Osteocyte (in vitro differentiated cells): ENCODE measurements at regions not wholly inside any gene's neighbourhood (a gene's known extent, or its start where the extent isn't known, plus 50 kb on each side); places are given as distances from the start of the nearest gene placed in this dataset.

Experiments used
- DNase-seq: peaks from one replicate; pipeline ENCODE4 v3.0.0; 2021; ENCODE audit warnings: mixed read lengths; ENCODE audit not compliant: unreplicated experiment; ENCODE audit errors: extremely low spot score
- H3K27ac Mint-ChIP-seq: one replicate; pipeline ENCODE4 v1.8.0; 2021; ENCODE audit warnings: mild to moderate bottlenecking, mixed read lengths; ENCODE audit not compliant: unreplicated experiment
- H3K27me3 Mint-ChIP-seq: one replicate; pipeline ENCODE4 v1.8.0; 2021; ENCODE audit warnings: mixed read lengths; ENCODE audit not compliant: unreplicated experiment
- H3K36me3 Mint-ChIP-seq: one replicate; pipeline ENCODE4 v1.8.0; 2021; ENCODE audit warnings: mixed read lengths; ENCODE audit not compliant: unreplicated experiment
- H3K4me1 Mint-ChIP-seq: one replicate; pipeline ENCODE4 v1.8.0; 2021; ENCODE audit warnings: mixed read lengths; ENCODE audit not compliant: unreplicated experiment
- H3K4me3 Mint-ChIP-seq: one replicate; pipeline ENCODE4 v1.8.0; 2021; ENCODE audit warnings: mild to moderate bottlenecking, moderate library complexity, mixed read lengths; ENCODE audit not compliant: unreplicated experiment
- H3K9me3 Mint-ChIP-seq: one replicate; pipeline ENCODE4 v1.8.0; 2021; ENCODE audit warnings: mixed read lengths; ENCODE audit not compliant: unreplicated experiment
- TF ChIP-seq, protein P1 (sequence below): fragments of 200-600 bp; sonication (generic); IDR thresholded peaks from 2 replicates; pipeline ENCODE4 v1.5.0; 2021; ENCODE audit warnings: antibody characterized with exemption, mild to moderate bottlenecking, moderate library complexity

DNA sequence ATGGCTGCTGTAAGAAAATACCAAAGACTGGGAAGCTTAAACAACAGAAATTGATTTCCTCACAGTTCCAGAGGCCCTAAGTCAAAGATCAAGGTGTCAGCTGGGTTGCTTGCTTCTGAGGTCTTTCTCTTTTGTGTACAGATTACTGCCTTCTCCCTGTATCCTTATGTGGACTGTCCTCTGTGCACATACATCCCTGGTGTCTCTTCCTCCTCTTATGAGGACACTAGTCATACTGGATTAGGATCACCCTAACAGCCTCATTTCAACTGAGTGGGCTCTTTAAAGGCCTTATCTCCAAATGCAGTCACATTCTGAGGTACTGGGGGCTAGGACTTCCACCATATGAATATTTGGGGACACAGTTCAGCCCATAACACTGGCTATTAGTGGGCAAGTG is 130.0 kb upstream of the DTNBP1 start:
- Mint-ChIP-seq H3K4me3 (no peak overlapping the region), H3K9me3 (no peaks in the 10 kb centered on the region), H3K36me3 (no peaks in the 10 kb centered on the region), H3K27ac (peak overlapping the region; percentile 56), H3K4me1 (peaks cover 44% of the 10 kb centered on the region), H3K27me3 (no peaks in the 10 kb centered on the region)
- TF ChIP-seq, protein P1, sequence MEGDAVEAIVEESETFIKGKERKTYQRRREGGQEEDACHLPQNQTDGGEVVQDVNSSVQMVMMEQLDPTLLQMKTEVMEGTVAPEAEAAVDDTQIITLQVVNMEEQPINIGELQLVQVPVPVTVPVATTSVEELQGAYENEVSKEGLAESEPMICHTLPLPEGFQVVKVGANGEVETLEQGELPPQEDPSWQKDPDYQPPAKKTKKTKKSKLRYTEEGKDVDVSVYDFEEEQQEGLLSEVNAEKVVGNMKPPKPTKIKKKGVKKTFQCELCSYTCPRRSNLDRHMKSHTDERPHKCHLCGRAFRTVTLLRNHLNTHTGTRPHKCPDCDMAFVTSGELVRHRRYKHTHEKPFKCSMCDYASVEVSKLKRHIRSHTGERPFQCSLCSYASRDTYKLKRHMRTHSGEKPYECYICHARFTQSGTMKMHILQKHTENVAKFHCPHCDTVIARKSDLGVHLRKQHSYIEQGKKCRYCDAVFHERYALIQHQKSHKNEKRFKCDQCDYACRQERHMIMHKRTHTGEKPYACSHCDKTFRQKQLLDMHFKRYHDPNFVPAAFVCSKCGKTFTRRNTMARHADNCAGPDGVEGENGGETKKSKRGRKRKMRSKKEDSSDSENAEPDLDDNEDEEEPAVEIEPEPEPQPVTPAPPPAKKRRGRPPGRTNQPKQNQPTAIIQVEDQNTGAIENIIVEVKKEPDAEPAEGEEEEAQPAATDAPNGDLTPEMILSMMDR: no peak
- DNase-seq: no peak

DNA sequence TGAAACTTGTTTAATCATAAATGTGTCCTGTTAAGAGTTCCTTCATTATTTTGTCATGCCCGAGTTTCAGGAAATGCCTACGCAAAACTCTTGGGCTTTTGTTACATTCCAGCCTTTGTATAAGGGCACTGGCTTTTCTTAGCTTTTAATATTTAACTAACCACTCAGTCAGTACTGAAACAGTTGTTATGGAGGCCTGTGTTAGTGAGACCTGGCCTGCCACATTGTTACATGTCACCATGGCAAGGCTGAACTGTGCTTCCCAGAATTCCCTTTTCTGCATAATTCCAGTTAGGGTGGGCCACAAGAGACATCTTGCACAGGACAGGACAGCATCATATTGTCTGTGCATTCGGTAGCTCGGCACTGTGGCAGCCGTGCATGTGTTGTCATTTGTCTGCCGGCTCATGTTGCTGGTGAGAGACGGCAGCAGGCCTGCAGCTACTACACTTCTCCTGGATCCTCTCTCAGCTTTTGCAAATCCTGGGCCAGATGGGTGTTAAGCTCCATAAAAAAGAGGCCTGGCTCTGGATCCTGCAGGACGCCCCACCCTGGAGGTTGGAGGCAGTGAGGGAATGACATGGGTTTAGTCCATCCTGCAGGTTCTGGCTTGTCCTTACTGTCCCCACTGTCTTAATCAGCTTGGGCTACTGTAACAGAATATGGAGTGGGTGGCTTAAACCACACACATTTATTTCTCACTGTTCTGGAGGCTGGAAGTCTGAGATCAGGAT is 128.8 kb upstream of the DTNBP1 start:
- peak overlapping the region; percentile 63 for H3K27ac Mint-ChIP-seq
- H3K27me3 Mint-ChIP-seq: no peaks in the 10 kb centered on the region
- no peak overlapping the region for H3K4me3 Mint-ChIP-seq
- no peaks in the 10 kb centered on the region for H3K36me3 Mint-ChIP-seq
- H3K9me3 Mint-ChIP-seq: no peaks in the 10 kb centered on the region
- DNase-seq: no peak
- H3K4me1 Mint-ChIP-seq: peaks cover 44% of the 10 kb centered on the region
- TF ChIP-seq, protein P1: no peak

DNA sequence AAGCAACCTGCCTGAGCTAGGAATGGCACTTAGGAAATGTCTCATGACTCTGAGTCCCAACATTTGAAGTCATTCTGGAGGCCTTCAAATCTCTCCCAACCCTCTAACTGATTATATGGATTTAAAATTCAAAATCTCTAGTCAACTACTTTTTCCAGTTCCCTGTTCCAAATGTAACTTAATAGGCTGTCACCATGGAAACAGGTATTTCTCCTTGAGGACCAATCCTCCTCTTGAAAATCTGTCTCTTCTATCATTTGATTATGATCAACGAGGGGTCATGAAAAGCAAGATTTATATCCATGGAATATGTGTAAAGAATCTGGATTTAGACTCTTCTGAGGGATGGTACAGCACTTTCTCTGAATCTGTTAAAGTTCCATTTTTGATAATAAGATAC is 127.3 kb upstream of the DTNBP1 start:
- TF ChIP-seq, protein P1: no peak
- Mint-ChIP-seq H3K27ac (peak overlapping the region; percentile 63), H3K4me3 (no peak overlapping the region), H3K27me3 (no peaks in the 10 kb centered on the region), H3K9me3 (no peaks in the 10 kb centered on the region), H3K36me3 (no peaks in the 10 kb centered on the region), H3K4me1 (peaks cover 40% of the 10 kb centered on the region)
- DNase-seq: no peak

DNA sequence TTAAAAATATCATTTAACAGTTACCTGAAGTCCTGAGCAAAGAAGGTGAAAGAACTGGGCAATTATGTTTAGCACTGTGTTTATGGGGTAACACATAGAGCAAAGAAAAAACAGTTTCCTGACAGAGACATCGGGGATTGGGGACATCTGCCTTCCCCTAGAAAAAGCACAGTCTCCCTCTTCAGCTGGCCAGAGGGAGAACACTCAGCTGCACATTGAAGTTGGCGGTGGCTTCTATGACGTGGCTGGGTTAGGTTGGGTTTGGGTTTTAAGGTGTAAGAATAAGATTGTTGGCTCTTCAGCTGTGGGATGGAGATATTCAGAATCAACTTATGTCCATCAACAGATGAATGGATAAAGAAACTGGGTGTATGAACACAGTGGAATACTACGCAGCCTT is 124.0 kb upstream of the DTNBP1 start:
- no peak for DNase-seq
- Mint-ChIP-seq H3K9me3 (no peaks in the 10 kb centered on the region), H3K4me3 (no peak overlapping the region), H3K27me3 (no peaks in the 10 kb centered on the region), H3K36me3 (no peaks in the 10 kb centered on the region), H3K27ac (no peak overlapping the region), H3K4me1 (peaks cover 17% of the 10 kb centered on the region)
- TF ChIP-seq, protein P1: no peak

DNA sequence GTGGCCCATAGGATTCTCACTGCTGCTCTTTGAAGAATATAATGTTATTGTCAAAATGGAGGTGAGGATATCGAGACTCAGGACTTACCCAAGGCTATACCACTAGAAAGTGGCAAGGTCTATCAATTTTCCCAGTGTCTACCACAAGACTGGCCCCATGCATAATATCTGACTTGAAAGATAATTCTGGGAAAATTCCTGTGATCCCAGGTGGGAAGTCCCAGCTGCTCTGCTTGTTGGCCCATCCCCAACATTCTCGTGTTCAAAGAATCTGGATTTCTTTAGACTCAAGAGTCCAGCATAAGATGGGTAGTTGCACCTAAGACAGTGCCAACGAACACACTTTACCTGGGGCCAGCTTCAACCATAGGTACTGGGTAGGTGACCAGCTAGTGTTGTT is 120.7 kb upstream of the DTNBP1 start:
- DNase-seq: no peak
- H3K36me3 Mint-ChIP-seq: no peaks in the 10 kb centered on the region
- H3K27me3 Mint-ChIP-seq: peaks cover 3% of the 10 kb centered on the region
- no peak overlapping the region for H3K27ac Mint-ChIP-seq
- TF ChIP-seq, protein P1: no peak
- H3K4me3 Mint-ChIP-seq: no peak overlapping the region
- no peaks in the 10 kb centered on the region for H3K4me1 Mint-ChIP-seq
- no peaks in the 10 kb centered on the region for H3K9me3 Mint-ChIP-seq
